ENCODE measurements at regions not wholly inside any gene's neighbourhood (a gene's known extent, or its start where the extent isn't known, plus 50 kb on each side); places are given as distances from the start of the nearest gene placed in this dataset.

DNA sequence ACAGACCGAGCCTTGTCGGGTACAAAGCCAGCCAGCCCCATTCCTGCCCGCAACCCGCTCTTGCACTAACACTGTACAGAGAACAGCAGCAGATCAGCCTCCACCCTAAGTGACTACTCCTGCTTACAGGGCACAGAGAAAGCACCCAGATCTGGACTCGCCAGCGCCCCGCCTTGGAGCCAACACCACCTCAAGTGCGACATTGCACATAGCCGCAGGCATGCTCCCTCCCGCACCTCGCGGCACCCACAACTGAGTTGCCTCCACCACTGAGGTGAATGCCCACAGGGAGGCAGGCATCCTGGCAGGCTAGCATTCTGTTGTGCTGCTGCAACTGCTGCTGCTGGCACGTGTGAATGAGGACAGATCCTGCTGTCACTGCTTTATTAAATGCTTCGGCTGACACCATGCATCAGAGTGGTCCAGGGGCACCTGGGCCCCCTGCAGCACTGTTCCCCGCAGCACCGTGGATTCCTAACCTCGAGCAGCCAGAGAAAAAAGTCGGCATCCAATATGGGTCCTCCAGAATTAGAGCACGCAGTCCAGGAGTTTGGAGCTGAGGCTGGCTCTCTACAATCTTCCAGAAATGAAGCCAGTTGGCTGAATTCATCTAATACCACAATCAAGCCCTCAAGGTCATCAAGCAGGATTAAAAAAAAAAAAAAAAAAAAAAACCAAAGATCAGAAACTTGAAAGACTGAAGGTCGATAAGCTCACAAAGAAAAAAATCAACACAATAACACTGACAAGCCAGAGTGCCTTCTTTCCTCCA lies 352.9 kb downstream of the GASK1B start:
- TF ChIP-seq, protein P1, sequence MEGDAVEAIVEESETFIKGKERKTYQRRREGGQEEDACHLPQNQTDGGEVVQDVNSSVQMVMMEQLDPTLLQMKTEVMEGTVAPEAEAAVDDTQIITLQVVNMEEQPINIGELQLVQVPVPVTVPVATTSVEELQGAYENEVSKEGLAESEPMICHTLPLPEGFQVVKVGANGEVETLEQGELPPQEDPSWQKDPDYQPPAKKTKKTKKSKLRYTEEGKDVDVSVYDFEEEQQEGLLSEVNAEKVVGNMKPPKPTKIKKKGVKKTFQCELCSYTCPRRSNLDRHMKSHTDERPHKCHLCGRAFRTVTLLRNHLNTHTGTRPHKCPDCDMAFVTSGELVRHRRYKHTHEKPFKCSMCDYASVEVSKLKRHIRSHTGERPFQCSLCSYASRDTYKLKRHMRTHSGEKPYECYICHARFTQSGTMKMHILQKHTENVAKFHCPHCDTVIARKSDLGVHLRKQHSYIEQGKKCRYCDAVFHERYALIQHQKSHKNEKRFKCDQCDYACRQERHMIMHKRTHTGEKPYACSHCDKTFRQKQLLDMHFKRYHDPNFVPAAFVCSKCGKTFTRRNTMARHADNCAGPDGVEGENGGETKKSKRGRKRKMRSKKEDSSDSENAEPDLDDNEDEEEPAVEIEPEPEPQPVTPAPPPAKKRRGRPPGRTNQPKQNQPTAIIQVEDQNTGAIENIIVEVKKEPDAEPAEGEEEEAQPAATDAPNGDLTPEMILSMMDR (IDR thresholded peaks at IDR 0.05; ENCODE audit: low read depth, low read length, poor library complexity, severe bottlenecking): no peak
- no peak for TF ChIP-seq EZH2phosphoT487 (IDR thresholded peaks at IDR 0.05; ENCODE audit: borderline replicate concordance, low read length)

Data from DOHH2 (cell line).